ENCODE measurements at regions not wholly inside any gene's neighbourhood (a gene's known extent, or its start where the extent isn't known, plus 50 kb on each side); places are given as distances from the start of the nearest gene placed in this dataset.
A peak's percentile ranks its signal among the peaks of the same experiment; 100 is the strongest.
"Not testable (repeated sequence)": the region's sequence is repeated elsewhere in the genome, so short reads cannot be mapped to it uniquely, and the experiment has no call there.

- Histone ChIP-seq H3K4me1 (ENCODE audit: control insufficient read depth in 2 of 2, insufficient read depth in 2 of 2, low read length in 2 of 2) (no peaks in the 10 kb centered on the region), H3K9me3 (ENCODE audit: control insufficient read depth in 2 of 2, insufficient read depth in 1 of 2, low read length in 1 of 2) (no peaks in the 10 kb centered on the region), H3K27ac (ENCODE audit: low read depth in 1 of 2, low read length in 1 of 2) (no peak overlapping the region), H3K4me3 (ENCODE audit: low read length in 2 of 2) (no peak overlapping the region), H3K27me3 (ENCODE audit: control insufficient read depth in 2 of 2, insufficient read depth in 1 of 2, low read length in 1 of 2) (no peaks in the 10 kb centered on the region), H3K36me3 (ENCODE audit: control insufficient read depth in 2 of 2, insufficient read depth in 2 of 2, low read length in 1 of 2) (no peaks in the 10 kb centered on the region)
- WGBS = 71% methylated on average over 2 of the region's 2 CpGs
- DNase-seq (ENCODE audit: low read depth in 6 of 9, low spot score in 9 of 9) = no peak
These were observed 152.3 kb upstream of the PRDX4 start for GRCh38 chrX:23515028-23515427.

GRCh38 chrX:23523026-23523657, 144.2 kb upstream of the PRDX4 start:
- H3K27ac ChIP-seq (ENCODE audit: low read depth in 1 of 2, low read length in 1 of 2); H3K4me3 ChIP-seq (ENCODE audit: low read length in 2 of 2); H3K27me3 ChIP-seq (ENCODE audit: control insufficient read depth in 2 of 2, insufficient read depth in 1 of 2, low read length in 1 of 2); H3K4me1 ChIP-seq (ENCODE audit: control insufficient read depth in 2 of 2, insufficient read depth in 2 of 2, low read length in 2 of 2); H3K9me3 ChIP-seq (ENCODE audit: control insufficient read depth in 2 of 2, insufficient read depth in 1 of 2, low read length in 1 of 2); DNase-seq (ENCODE audit: low read depth in 6 of 9, low spot score in 9 of 9); H3K36me3 ChIP-seq (ENCODE audit: control insufficient read depth in 2 of 2, insufficient read depth in 2 of 2, low read length in 1 of 2): not testable (repeated sequence)
- WGBS = 96% methylated on average over 37 of the region's 37 CpGs

GRCh38 chrX:23524467-23524866, 142.8 kb upstream of the PRDX4 start:
- no peak for DNase-seq (ENCODE audit: low read depth in 6 of 9, low spot score in 9 of 9)
- H3K27me3 ChIP-seq (ENCODE audit: control insufficient read depth in 2 of 2, insufficient read depth in 1 of 2, low read length in 1 of 2) = no peaks in the 10 kb centered on the region
- 75% methylated on average over 5 of the region's 5 CpGs for WGBS

GRCh38 chrX:23525531-23525930, 141.8 kb upstream of the PRDX4 start:
- H3K9me3 ChIP-seq (ENCODE audit: control insufficient read depth in 2 of 2, insufficient read depth in 1 of 2, low read length in 1 of 2) = peaks cover 0 to 6% of the 10 kb centered on the region in 2 donors
- no peak overlapping the region for H3K4me3 ChIP-seq (ENCODE audit: low read length in 2 of 2)
- 89% methylated on average over 1 of the region's 1 CpG for WGBS
- H3K27me3 ChIP-seq (ENCODE audit: control insufficient read depth in 2 of 2, insufficient read depth in 1 of 2, low read length in 1 of 2) = no peaks in the 10 kb centered on the region
- H3K4me1 ChIP-seq (ENCODE audit: control insufficient read depth in 2 of 2, insufficient read depth in 2 of 2, low read length in 2 of 2) = no peaks in the 10 kb centered on the region
- no peaks in the 10 kb centered on the region for H3K36me3 ChIP-seq (ENCODE audit: control insufficient read depth in 2 of 2, insufficient read depth in 2 of 2, low read length in 1 of 2)
- no peak for DNase-seq (ENCODE audit: low read depth in 6 of 9, low spot score in 9 of 9)
- H3K27ac ChIP-seq (ENCODE audit: low read depth in 1 of 2, low read length in 1 of 2) = no peak overlapping the region

More at GRCh38 chrX:23524467-23524866, 142.8 kb upstream of the PRDX4 start:
- H3K36me3 ChIP-seq (ENCODE audit: control insufficient read depth in 2 of 2, insufficient read depth in 2 of 2, low read length in 1 of 2) = no peaks in the 10 kb centered on the region
- no peaks in the 10 kb centered on the region for H3K4me1 ChIP-seq (ENCODE audit: control insufficient read depth in 2 of 2, insufficient read depth in 2 of 2, low read length in 2 of 2)
- no peak overlapping the region for H3K27ac ChIP-seq (ENCODE audit: low read depth in 1 of 2, low read length in 1 of 2)
- peaks cover 0 to 6% of the 10 kb centered on the region in 2 donors for H3K9me3 ChIP-seq (ENCODE audit: control insufficient read depth in 2 of 2, insufficient read depth in 1 of 2, low read length in 1 of 2)
- no peak overlapping the region for H3K4me3 ChIP-seq (ENCODE audit: low read length in 2 of 2)

- no peaks in the 10 kb centered on the region for H3K36me3 ChIP-seq (ENCODE audit: control insufficient read depth in 2 of 2, insufficient read depth in 2 of 2, low read length in 1 of 2)
- no peaks in the 10 kb centered on the region for H3K27me3 ChIP-seq (ENCODE audit: control insufficient read depth in 2 of 2, insufficient read depth in 1 of 2, low read length in 1 of 2)
- no peaks in the 10 kb centered on the region for H3K4me1 ChIP-seq (ENCODE audit: control insufficient read depth in 2 of 2, insufficient read depth in 2 of 2, low read length in 2 of 2)
- 96% methylated on average over 9 of the region's 9 CpGs for WGBS
- no peaks in the 10 kb centered on the region for H3K9me3 ChIP-seq (ENCODE audit: control insufficient read depth in 2 of 2, insufficient read depth in 1 of 2, low read length in 1 of 2)
- no peak overlapping the region for H3K4me3 ChIP-seq (ENCODE audit: low read length in 2 of 2)
- no peak for DNase-seq (ENCODE audit: low read depth in 6 of 9, low spot score in 9 of 9)
- no peak overlapping the region for H3K27ac ChIP-seq (ENCODE audit: low read depth in 1 of 2, low read length in 1 of 2)
These were observed 126.8 kb upstream of the PRDX4 start for GRCh38 chrX:23540532-23540931.

- H3K4me1 ChIP-seq (ENCODE audit: control insufficient read depth in 2 of 2, insufficient read depth in 2 of 2, low read length in 2 of 2) = no peaks in the 10 kb centered on the region
- no peak for DNase-seq (ENCODE audit: low read depth in 6 of 9, low spot score in 9 of 9)
- H3K27me3 ChIP-seq (ENCODE audit: control insufficient read depth in 2 of 2, insufficient read depth in 1 of 2, low read length in 1 of 2) = no peaks in the 10 kb centered on the region
- H3K4me3 ChIP-seq (ENCODE audit: low read length in 2 of 2) = no peak overlapping the region
- whole genome bisulfite sequencing = 97% methylated on average over 5 of the region's 5 CpGs
- H3K27ac ChIP-seq (ENCODE audit: low read depth in 1 of 2, low read length in 1 of 2) = no peak overlapping the region
- no peaks in the 10 kb centered on the region for H3K36me3 ChIP-seq (ENCODE audit: control insufficient read depth in 2 of 2, insufficient read depth in 2 of 2, low read length in 1 of 2)
- H3K9me3 ChIP-seq (ENCODE audit: control insufficient read depth in 2 of 2, insufficient read depth in 1 of 2, low read length in 1 of 2) = no peaks in the 10 kb centered on the region
These were observed 119.1 kb upstream of the PRDX4 start for GRCh38 chrX:23548164-23548563.

GRCh38 chrX:23552303-23552702, 115.0 kb upstream of the PRDX4 start:
- no peaks in the 10 kb centered on the region for H3K4me1 ChIP-seq (ENCODE audit: control insufficient read depth in 2 of 2, insufficient read depth in 2 of 2, low read length in 2 of 2)
- no peak overlapping the region for H3K27ac ChIP-seq (ENCODE audit: low read depth in 1 of 2, low read length in 1 of 2)
- DNase-seq (ENCODE audit: low read depth in 6 of 9, low spot score in 9 of 9) = no peak
- H3K9me3 ChIP-seq (ENCODE audit: control insufficient read depth in 2 of 2, insufficient read depth in 1 of 2, low read length in 1 of 2) = no peaks in the 10 kb centered on the region
- no peaks in the 10 kb centered on the region for H3K36me3 ChIP-seq (ENCODE audit: control insufficient read depth in 2 of 2, insufficient read depth in 2 of 2, low read length in 1 of 2)
- H3K27me3 ChIP-seq (ENCODE audit: control insufficient read depth in 2 of 2, insufficient read depth in 1 of 2, low read length in 1 of 2) = no peaks in the 10 kb centered on the region
- no peak overlapping the region for H3K4me3 ChIP-seq (ENCODE audit: low read length in 2 of 2)

GRCh38 chrX:23554304-23554703, 113.0 kb upstream of the PRDX4 start:
- H3K4me3 ChIP-seq (ENCODE audit: low read length in 2 of 2) = no peak overlapping the region
- H3K36me3 ChIP-seq (ENCODE audit: control insufficient read depth in 2 of 2, insufficient read depth in 2 of 2, low read length in 1 of 2) = no peaks in the 10 kb centered on the region
- H3K9me3 ChIP-seq (ENCODE audit: control insufficient read depth in 2 of 2, insufficient read depth in 1 of 2, low read length in 1 of 2) = no peaks in the 10 kb centered on the region
- H3K27me3 ChIP-seq (ENCODE audit: control insufficient read depth in 2 of 2, insufficient read depth in 1 of 2, low read length in 1 of 2) = no peaks in the 10 kb centered on the region
- 19% methylated on average over 3 of the region's 3 CpGs for WGBS
- H3K27ac ChIP-seq (ENCODE audit: low read depth in 1 of 2, low read length in 1 of 2) = no peak overlapping the region
- no peaks in the 10 kb centered on the region for H3K4me1 ChIP-seq (ENCODE audit: control insufficient read depth in 2 of 2, insufficient read depth in 2 of 2, low read length in 2 of 2)
- peak in 3 of 9 donors; percentile 0 to 15 (median 2) for DNase-seq (ENCODE audit: low read depth in 6 of 9, low spot score in 9 of 9)

GRCh38 chrX:23557070-23557469, 110.2 kb upstream of the PRDX4 start:
- Histone ChIP-seq H3K27ac (ENCODE audit: low read depth in 1 of 2, low read length in 1 of 2) (no peak overlapping the region), H3K9me3 (ENCODE audit: control insufficient read depth in 2 of 2, insufficient read depth in 1 of 2, low read length in 1 of 2) (no peaks in the 10 kb centered on the region), H3K27me3 (ENCODE audit: control insufficient read depth in 2 of 2, insufficient read depth in 1 of 2, low read length in 1 of 2) (no peaks in the 10 kb centered on the region), H3K4me1 (ENCODE audit: control insufficient read depth in 2 of 2, insufficient read depth in 2 of 2, low read length in 2 of 2) (no peaks in the 10 kb centered on the region), H3K36me3 (ENCODE audit: control insufficient read depth in 2 of 2, insufficient read depth in 2 of 2, low read length in 1 of 2) (no peaks in the 10 kb centered on the region), H3K4me3 (ENCODE audit: low read length in 2 of 2) (no peak overlapping the region)
- 87% methylated on average over 5 of the region's 5 CpGs for WGBS
- no peak for DNase-seq (ENCODE audit: low read depth in 6 of 9, low spot score in 9 of 9)

- no peak for DNase-seq (ENCODE audit: low read depth in 6 of 9, low spot score in 9 of 9)
- Histone ChIP-seq H3K27ac (ENCODE audit: low read depth in 1 of 2, low read length in 1 of 2) (no peak overlapping the region), H3K4me3 (ENCODE audit: low read length in 2 of 2) (no peak overlapping the region), H3K9me3 (ENCODE audit: control insufficient read depth in 2 of 2, insufficient read depth in 1 of 2, low read length in 1 of 2) (no peaks in the 10 kb centered on the region), H3K36me3 (ENCODE audit: control insufficient read depth in 2 of 2, insufficient read depth in 2 of 2, low read length in 1 of 2) (no peaks in the 10 kb centered on the region), H3K27me3 (ENCODE audit: control insufficient read depth in 2 of 2, insufficient read depth in 1 of 2, low read length in 1 of 2) (no peaks in the 10 kb centered on the region), H3K4me1 (ENCODE audit: control insufficient read depth in 2 of 2, insufficient read depth in 2 of 2, low read length in 2 of 2) (no peaks in the 10 kb centered on the region)
- 88% methylated on average over 1 of the region's 1 CpG for WGBS
These were observed 107.3 kb upstream of the PRDX4 start for GRCh38 chrX:23559975-23560374.
